ENCODE measurements at regions not wholly inside any gene's neighbourhood (a gene's known extent, or its start where the extent isn't known, plus 50 kb on each side); places are given as distances from the start of the nearest gene placed in this dataset.

DNA sequence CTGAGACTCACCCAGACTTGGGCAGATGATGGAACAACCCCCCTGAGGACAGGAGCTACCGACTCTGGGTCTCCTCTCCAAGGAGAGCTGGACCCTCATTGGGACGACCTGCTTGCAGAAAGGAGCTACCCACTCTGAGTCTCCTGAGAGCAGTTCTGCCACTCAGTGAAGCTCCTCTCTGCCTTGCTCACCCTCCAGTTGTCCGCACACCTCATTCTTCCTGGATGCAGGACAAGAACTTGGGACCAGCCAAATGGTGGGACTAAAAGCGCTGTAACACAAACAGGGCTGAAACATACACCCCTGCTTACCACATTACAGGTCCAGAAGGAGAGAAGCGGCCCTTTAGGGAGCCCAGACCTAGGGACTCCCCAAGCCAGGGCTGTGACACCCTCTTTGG is 124.9 kb upstream of the CCDC150 start:
- H3K36me3 Mint-ChIP-seq (ENCODE audit: low read depth) = no peaks in the 10 kb centered on the region
- no peak overlapping the region for H3K4me3 Mint-ChIP-seq
- Histone ChIP-seq H2AFZ (no peak overlapping the region), H3K27ac (ENCODE audit: low read depth) (no peak overlapping the region), H3K27me3 (ENCODE audit: insufficient read depth) (no peaks in the 10 kb centered on the region), H3K9me2 (ENCODE audit: insufficient read depth) (no peaks in the 10 kb centered on the region), H4K20me1 (replicated peaks; ENCODE audit: insufficient read depth) (no peaks in the 10 kb centered on the region; the same call in 1 of the 2 replicates), H3K4me3 (no peak overlapping the region), H3K36me3 (ENCODE audit: insufficient read depth) (no peaks in the 10 kb centered on the region), H3K4me2 (no peak overlapping the region), H3F3A (replicated peaks; ENCODE audit: low read depth) (no peaks in the 10 kb centered on the region), H3K79me2 (replicated peaks; ENCODE audit: insufficient read depth) (no peaks in the 10 kb centered on the region), H3K4me1 (ENCODE audit: insufficient read depth) (no peaks in the 10 kb centered on the region)
- DNase-seq (ENCODE audit: low spot score) (no peak), ATAC-seq (no peak)
- peaks cover 12% of the 10 kb centered on the region for H3K4me1 Mint-ChIP-seq
- no peak overlapping the region for H3K27ac Mint-ChIP-seq
- no peaks in the 10 kb centered on the region for H3K27me3 Mint-ChIP-seq (ENCODE audit: insufficient read depth, low read depth, poor library complexity)
- TF ChIP-seq EZH2 (IDR thresholded peaks at IDR 0.05; ENCODE audit: low read depth, unreplicated experiment) (no peak), EZH2phosphoT487 (IDR thresholded peaks at IDR 0.05; ENCODE audit: unreplicated experiment) (no peak), ETS1 (IDR thresholded peaks at IDR 0.05) (no peak)
- no peaks in the 10 kb centered on the region for H3K9me3 Mint-ChIP-seq

DNA sequence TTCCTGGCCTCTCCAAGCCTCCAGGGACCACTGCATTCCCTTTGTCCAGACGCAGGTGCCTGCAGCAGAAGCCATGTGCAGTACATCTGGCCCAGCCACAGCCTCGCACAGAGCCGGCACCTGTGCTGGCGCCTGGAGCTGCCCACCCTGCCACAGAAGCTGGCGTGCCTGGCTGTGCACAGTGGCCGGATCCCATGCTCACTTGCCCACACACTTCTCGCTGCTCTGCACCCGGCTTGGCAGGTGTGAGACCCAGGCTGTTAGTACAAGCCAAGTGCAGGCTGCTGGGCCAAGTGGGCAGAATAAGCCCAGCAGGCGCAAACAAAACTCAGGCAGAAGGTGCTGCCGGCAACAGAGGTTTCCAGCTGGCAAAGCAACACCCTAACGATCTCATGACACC is 124.5 kb upstream of the CCDC150 start:
- Mint-ChIP-seq H3K27me3 (ENCODE audit: insufficient read depth, low read depth, poor library complexity) (no peaks in the 10 kb centered on the region), H3K4me1 (peaks cover 9% of the 10 kb centered on the region), H3K27ac (no peak overlapping the region), H3K9me3 (no peaks in the 10 kb centered on the region), H3K36me3 (ENCODE audit: low read depth) (no peaks in the 10 kb centered on the region), H3K4me3 (no peak overlapping the region)
- H3K4me2 ChIP-seq = no peak overlapping the region
- H3K4me3 ChIP-seq = no peak overlapping the region
- H3K79me2 ChIP-seq (replicated peaks; ENCODE audit: insufficient read depth) = no peaks in the 10 kb centered on the region
- DNase-seq (ENCODE audit: low spot score) (no peak), ATAC-seq (no peak; the same call in 2 of the 3 replicates)
- no peaks in the 10 kb centered on the region for H3F3A ChIP-seq (replicated peaks; ENCODE audit: low read depth)
- H3K27ac ChIP-seq (ENCODE audit: low read depth) = no peak overlapping the region
- no peaks in the 10 kb centered on the region for H3K36me3 ChIP-seq (ENCODE audit: insufficient read depth)
- no peaks in the 10 kb centered on the region; the same call in 1 of the 2 replicates for H4K20me1 ChIP-seq (replicated peaks; ENCODE audit: insufficient read depth)
- no peaks in the 10 kb centered on the region for H3K9me2 ChIP-seq (ENCODE audit: insufficient read depth)
- no peaks in the 10 kb centered on the region for H3K27me3 ChIP-seq (ENCODE audit: insufficient read depth)
- no peaks in the 10 kb centered on the region for H3K4me1 ChIP-seq (ENCODE audit: insufficient read depth)
- H2AFZ ChIP-seq = no peak overlapping the region
- TF ChIP-seq ZNF114 (CRISPR knock-in tag; IDR thresholded peaks at IDR 0.05) = no peak
- TF ChIP-seq EZH2phosphoT487 (IDR thresholded peaks at IDR 0.05; ENCODE audit: unreplicated experiment) = no peak
- TF ChIP-seq, protein P1, sequence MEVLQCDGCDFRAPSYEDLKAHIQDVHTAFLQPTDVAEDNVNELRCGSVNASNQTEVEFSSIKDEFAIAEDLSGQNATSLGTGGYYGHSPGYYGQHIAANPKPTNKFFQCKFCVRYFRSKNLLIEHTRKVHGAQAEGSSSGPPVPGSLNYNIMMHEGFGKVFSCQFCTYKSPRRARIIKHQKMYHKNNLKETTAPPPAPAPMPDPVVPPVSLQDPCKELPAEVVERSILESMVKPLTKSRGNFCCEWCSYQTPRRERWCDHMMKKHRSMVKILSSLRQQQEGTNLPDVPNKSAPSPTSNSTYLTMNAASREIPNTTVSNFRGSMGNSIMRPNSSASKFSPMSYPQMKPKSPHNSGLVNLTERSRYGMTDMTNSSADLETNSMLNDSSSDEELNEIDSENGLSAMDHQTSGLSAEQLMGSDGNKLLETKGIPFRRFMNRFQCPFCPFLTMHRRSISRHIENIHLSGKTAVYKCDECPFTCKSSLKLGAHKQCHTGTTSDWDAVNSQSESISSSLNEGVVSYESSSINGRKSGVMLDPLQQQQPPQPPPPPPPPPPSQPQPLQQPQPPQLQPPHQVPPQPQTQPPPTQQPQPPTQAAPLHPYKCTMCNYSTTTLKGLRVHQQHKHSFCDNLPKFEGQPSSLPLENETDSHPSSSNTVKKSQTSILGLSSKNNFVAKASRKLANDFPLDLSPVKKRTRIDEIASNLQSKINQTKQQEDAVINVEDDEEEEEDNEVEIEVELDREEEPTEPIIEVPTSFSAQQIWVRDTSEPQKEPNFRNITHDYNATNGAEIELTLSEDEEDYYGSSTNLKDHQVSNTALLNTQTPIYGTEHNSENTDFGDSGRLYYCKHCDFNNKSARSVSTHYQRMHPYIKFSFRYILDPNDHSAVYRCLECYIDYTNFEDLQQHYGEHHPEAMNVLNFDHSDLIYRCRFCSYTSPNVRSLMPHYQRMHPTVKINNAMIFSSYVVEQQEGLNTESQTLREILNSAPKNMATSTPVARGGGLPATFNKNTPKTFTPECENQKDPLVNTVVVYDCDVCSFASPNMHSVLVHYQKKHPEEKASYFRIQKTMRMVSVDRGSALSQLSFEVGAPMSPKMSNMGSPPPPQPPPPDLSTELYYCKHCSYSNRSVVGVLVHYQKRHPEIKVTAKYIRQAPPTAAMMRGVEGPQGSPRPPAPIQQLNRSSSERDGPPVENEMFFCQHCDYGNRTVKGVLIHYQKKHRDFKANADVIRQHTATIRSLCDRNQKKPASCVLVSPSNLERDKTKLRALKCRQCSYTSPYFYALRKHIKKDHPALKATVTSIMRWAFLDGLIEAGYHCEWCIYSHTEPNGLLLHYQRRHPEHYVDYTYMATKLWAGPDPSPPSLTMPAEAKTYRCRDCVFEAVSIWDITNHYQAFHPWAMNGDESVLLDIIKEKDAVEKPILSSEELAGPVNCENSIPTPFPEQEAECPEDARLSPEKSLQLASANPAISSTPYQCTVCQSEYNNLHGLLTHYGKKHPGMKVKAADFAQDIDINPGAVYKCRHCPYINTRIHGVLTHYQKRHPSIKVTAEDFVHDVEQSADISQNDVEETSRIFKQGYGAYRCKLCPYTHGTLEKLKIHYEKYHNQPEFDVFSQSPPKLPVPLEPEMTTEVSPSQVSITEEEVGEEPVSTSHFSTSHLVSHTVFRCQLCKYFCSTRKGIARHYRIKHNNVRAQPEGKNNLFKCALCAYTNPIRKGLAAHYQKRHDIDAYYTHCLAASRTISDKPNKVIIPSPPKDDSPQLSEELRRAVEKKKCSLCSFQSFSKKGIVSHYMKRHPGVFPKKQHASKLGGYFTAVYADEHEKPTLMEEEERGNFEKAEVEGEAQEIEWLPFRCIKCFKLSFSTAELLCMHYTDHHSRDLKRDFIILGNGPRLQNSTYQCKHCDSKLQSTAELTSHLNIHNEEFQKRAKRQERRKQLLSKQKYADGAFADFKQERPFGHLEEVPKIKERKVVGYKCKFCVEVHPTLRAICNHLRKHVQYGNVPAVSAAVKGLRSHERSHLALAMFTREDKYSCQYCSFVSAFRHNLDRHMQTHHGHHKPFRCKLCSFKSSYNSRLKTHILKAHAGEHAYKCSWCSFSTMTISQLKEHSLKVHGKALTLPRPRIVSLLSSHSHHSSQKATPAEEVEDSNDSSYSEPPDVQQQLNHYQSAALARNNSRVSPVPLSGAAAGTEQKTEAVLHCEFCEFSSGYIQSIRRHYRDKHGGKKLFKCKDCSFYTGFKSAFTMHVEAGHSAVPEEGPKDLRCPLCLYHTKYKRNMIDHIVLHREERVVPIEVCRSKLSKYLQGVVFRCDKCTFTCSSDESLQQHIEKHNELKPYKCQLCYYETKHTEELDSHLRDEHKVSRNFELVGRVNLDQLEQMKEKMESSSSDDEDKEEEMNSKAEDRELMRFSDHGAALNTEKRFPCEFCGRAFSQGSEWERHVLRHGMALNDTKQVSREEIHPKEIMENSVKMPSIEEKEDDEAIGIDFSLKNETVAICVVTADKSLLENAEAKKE (CRISPR knock-in tag; IDR thresholded peaks at IDR 0.05) = no peak
- TF ChIP-seq ZNF331 (CRISPR knock-in tag; IDR thresholded peaks at IDR 0.05; ENCODE audit: low read depth) = no peak
- no peak for TF ChIP-seq JUNB (IDR thresholded peaks at IDR 0.05; ENCODE audit: unreplicated experiment)
- TF ChIP-seq STAT1 (IDR thresholded peaks at IDR 0.05; ENCODE audit: unreplicated experiment) = no peak
- no peak for TF ChIP-seq REST (IDR thresholded peaks at IDR 0.05; ENCODE audit: unreplicated experiment)
- TF ChIP-seq POLR2AphosphoS5 (IDR thresholded peaks at IDR 0.05; ENCODE audit: low read depth) = no peak
- no peak for TF ChIP-seq EZH2 (IDR thresholded peaks at IDR 0.05; ENCODE audit: low read depth, unreplicated experiment)

Data from GM23338 (cell line).